Osteoblast (primary cell): ENCODE measurements at regions not wholly inside any gene's neighbourhood (a gene's known extent, or its start where the extent isn't known, plus 50 kb on each side); places are given as distances from the start of the nearest gene placed in this dataset.

Experiments used
- DNase-seq: peaks from one replicate; pipeline ENCODE4 v3.0.0; 2011; ENCODE audit warnings: low spot score, mixed read lengths; ENCODE audit not compliant: insufficient read length; ENCODE audit errors: missing footprints
- H2AFZ ChIP-seq: 2 replicates; pipeline ENCODE4 v1.6.0; 2011; ENCODE audit warnings: mild to moderate bottlenecking, low read length
- H3K27ac ChIP-seq: 2 replicates; pipeline ENCODE4 v1.5.1; 2011; ENCODE audit warnings: mild to moderate bottlenecking, low read depth, low read length, moderate library complexity
- H3K27me3 ChIP-seq: 2 replicates; pipeline ENCODE4 v1.6.0; 2012; ENCODE audit warnings: mild to moderate bottlenecking, control low read depth, inconsistent platforms, low read length, moderate library complexity; ENCODE audit not compliant: insufficient read depth
- H3K36me3 ChIP-seq: 2 replicates; pipeline ENCODE4 v1.5.1; 2011; ENCODE audit warnings: mild to moderate bottlenecking, low read length, control low read depth, moderate library complexity; ENCODE audit not compliant: insufficient read depth
- H3K4me1 ChIP-seq: 2 replicates; pipeline ENCODE4 v1.5.1; 2011; ENCODE audit warnings: mild to moderate bottlenecking, low read length, control low read depth, moderate library complexity; ENCODE audit not compliant: insufficient read depth
- H3K4me2 ChIP-seq: 2 replicates; pipeline ENCODE4 v1.6.0; 2011; ENCODE audit warnings: mild to moderate bottlenecking, low read length; ENCODE audit not compliant: insufficient read depth
- H3K4me3 ChIP-seq: fragments of 200-600 bp; sonication (generic); 3 replicates; pipeline ENCODE4 v1.5.1; 2012; ENCODE audit warnings: mild to moderate bottlenecking, low read length, inconsistent platforms; ENCODE audit not compliant: insufficient read depth
- H3K79me2 ChIP-seq: 2 replicates; pipeline ENCODE4 v1.6.0; 2012; ENCODE audit warnings: mild to moderate bottlenecking, low read length, control low read depth, inconsistent platforms; ENCODE audit not compliant: insufficient read depth
- H3K9me3 ChIP-seq: 2 replicates; pipeline ENCODE4 v1.5.1; 2011; ENCODE audit warnings: low read depth, low read length, control low read depth
- H4K20me1 ChIP-seq: 2 replicates; pipeline ENCODE4 v1.6.0; 2012; ENCODE audit warnings: mild to moderate bottlenecking, low read length, control low read depth; ENCODE audit not compliant: insufficient read depth
- TF ChIP-seq, protein P1 (sequence below): IDR thresholded peaks from 2 replicates; pipeline ENCODE4 v1.5.1; 2011; ENCODE audit warnings: mild to moderate bottlenecking, low read depth, low read length, moderate library complexity; ENCODE audit errors: extremely low read depth

DNA sequence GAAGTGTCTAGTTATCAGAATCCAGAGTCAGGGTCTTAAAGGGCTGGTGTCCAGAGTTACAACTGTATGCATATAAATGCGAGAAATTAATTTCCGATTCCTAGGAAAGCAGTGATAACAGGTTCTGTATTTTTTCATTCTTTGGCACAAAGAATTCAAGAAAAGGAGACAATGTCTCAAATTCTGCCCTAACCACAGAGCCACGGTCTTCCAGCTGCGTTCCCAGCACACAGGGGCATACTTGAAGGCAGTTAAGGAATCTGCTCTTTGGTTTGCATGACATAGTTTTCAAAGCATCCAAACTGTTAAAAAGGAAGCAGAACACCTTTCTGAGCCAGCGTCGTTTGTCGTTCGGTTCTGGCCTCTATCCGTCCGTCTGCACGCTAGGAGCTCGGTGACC lies 416.9 kb upstream of the MKI67 start:
- Histone ChIP-seq H3K27ac (no peak overlapping the region), H3K27me3 (no peaks in the 10 kb centered on the region), H3K4me1 (no peaks in the 10 kb centered on the region), H3K79me2 (no peaks in the 10 kb centered on the region), H3K9me3 (no peaks in the 10 kb centered on the region), H2AFZ (no peak overlapping the region), H3K4me2 (no peak overlapping the region), H3K4me3 (no peak overlapping the region), H3K36me3 (no peaks in the 10 kb centered on the region), H4K20me1 (no peaks in the 10 kb centered on the region)
- no peak for DNase-seq
- TF ChIP-seq, protein P1, sequence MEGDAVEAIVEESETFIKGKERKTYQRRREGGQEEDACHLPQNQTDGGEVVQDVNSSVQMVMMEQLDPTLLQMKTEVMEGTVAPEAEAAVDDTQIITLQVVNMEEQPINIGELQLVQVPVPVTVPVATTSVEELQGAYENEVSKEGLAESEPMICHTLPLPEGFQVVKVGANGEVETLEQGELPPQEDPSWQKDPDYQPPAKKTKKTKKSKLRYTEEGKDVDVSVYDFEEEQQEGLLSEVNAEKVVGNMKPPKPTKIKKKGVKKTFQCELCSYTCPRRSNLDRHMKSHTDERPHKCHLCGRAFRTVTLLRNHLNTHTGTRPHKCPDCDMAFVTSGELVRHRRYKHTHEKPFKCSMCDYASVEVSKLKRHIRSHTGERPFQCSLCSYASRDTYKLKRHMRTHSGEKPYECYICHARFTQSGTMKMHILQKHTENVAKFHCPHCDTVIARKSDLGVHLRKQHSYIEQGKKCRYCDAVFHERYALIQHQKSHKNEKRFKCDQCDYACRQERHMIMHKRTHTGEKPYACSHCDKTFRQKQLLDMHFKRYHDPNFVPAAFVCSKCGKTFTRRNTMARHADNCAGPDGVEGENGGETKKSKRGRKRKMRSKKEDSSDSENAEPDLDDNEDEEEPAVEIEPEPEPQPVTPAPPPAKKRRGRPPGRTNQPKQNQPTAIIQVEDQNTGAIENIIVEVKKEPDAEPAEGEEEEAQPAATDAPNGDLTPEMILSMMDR: no peak

DNA sequence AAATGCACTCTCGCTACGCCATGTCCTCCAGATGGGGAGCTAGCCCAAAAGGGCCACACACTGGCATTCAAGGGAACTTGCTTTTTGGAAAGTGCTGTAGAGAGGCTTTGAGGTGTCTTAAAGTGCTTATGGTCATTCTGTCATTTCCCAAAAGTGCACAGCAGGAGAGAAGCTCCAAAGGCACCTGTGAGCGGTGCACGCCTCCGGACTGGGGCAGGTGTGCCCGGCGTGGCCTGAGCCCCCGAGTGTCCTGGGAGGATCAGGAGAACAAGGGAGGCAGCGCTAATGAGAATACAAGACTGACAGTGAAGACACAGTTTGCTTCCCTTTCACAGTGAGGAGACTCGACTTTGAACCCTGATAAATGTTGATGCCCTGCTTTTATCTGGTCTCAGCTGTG lies 419.0 kb upstream of the MKI67 start:
- no peaks in the 10 kb centered on the region for H3K79me2 ChIP-seq
- no peak overlapping the region for H3K27ac ChIP-seq
- no peaks in the 10 kb centered on the region for H3K4me1 ChIP-seq
- no peaks in the 10 kb centered on the region for H3K36me3 ChIP-seq
- no peaks in the 10 kb centered on the region for H3K27me3 ChIP-seq
- H4K20me1 ChIP-seq: no peaks in the 10 kb centered on the region
- DNase-seq: no peak
- H3K9me3 ChIP-seq: no peaks in the 10 kb centered on the region
- H3K4me3 ChIP-seq: no peak overlapping the region
- H2AFZ ChIP-seq: no peak overlapping the region
- TF ChIP-seq, protein P1: no peak
- no peak overlapping the region for H3K4me2 ChIP-seq

DNA sequence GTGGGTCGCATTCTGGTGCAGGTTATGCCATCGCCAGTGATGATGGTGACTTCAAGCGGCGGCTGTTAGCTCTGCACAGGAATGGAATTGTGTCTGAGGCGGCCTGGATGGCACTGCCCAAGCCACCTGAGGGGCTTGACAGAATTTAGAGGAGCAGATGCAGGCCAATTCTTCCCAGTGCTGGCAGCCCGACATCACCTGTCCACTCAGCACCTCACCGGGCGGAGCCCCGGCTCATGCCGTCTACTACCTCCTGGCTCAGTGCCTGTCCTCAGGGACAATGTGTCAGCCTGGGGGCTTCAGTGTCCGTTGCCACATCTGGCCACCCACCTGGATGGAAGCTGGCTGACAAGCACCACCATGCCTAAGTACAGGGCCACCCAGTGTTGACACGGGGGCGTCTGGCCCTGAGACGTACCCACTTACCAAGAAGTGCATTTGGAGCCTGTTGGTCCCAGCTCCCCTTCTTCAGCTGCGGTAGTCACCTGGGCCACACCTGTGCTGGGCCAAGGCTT lies 420.5 kb upstream of the MKI67 start:
- H2AFZ ChIP-seq: no peak overlapping the region
- no peaks in the 10 kb centered on the region for H3K4me1 ChIP-seq
- no peaks in the 10 kb centered on the region for H3K9me3 ChIP-seq
- H3K4me3 ChIP-seq: no peak overlapping the region
- no peaks in the 10 kb centered on the region for H3K36me3 ChIP-seq
- TF ChIP-seq, protein P1: no peak
- no peak overlapping the region for H3K27ac ChIP-seq
- H3K79me2 ChIP-seq: no peaks in the 10 kb centered on the region
- no peak for DNase-seq
- no peak overlapping the region for H3K4me2 ChIP-seq
- H4K20me1 ChIP-seq: no peaks in the 10 kb centered on the region
- no peaks in the 10 kb centered on the region for H3K27me3 ChIP-seq

DNA sequence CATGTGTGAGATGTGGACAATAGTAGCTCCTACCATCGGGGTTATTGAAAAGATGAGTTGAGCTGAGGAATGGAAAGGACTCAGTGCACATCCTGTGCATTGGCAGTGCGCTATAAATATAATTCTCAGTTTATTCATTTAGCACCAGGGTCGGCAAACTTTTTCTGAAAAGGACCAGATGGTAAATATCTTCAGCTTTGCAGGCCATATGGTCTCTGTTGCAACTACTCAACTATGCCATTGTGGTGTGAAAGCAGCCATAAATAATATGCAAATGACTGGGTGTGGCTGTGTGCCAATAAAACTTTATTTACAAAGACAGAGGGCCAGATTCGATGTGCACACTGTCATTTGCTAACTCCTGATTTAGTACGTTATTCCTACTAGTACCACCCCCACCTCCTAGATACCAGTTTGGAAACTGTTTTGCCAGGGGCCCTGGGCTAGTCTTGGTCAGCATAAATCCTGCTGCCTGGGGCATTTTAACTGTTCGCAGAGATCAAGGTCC lies 422.9 kb upstream of the MKI67 start:
- DNase-seq: no peak
- H3K79me2 ChIP-seq: no peaks in the 10 kb centered on the region
- H3K9me3 ChIP-seq: no peaks in the 10 kb centered on the region
- no peaks in the 10 kb centered on the region for H3K36me3 ChIP-seq
- no peaks in the 10 kb centered on the region for H4K20me1 ChIP-seq
- H3K27me3 ChIP-seq: no peaks in the 10 kb centered on the region
- H3K27ac ChIP-seq: no peak overlapping the region
- TF ChIP-seq, protein P1: no peak
- H3K4me1 ChIP-seq: no peaks in the 10 kb centered on the region
- no peak overlapping the region for H3K4me2 ChIP-seq
- no peak overlapping the region for H3K4me3 ChIP-seq
- H2AFZ ChIP-seq: no peak overlapping the region
